Stimulated activated CD4-positive, alpha-beta T cell treated with anti-CD3 and anti-CD28 coated beads, Interleukin-4, amount 100 ng/mL, for 1 hour (primary cell): ENCODE measurements at regions not wholly inside any gene's neighbourhood (a gene's known extent, or its start where the extent isn't known, plus 50 kb on each side); places are given as distances from the start of the nearest gene placed in this dataset.
"Not testable (repeated sequence)": the region's sequence is repeated elsewhere in the genome, so short reads cannot be mapped to it uniquely, and the experiment has no call there.

ENCODE experiments used
- DNase-seq: peaks from one replicate; pipeline ENCODE4 v3.0.0-alpha.2; 2020

- DNase-seq: no peak
These were observed 118.5 kb upstream of the ZNF267 start for GRCh38 chr16:31754998-31755615.

- no peak for DNase-seq
These were observed 109.5 kb upstream of the ZNF267 start for GRCh38 chr16:31764103-31764502.

- DNase-seq: no peak
These were observed 106.3 kb upstream of the ZNF267 start for GRCh38 chr16:31767267-31767666.

- DNase-seq: no peak
These were observed 93.3 kb upstream of the ZNF267 start for GRCh38 chr16:31780342-31780741.

- no peak for DNase-seq
These were observed 88.5 kb upstream of the ZNF267 start for GRCh38 chr16:31785126-31785525.

GRCh38 chr16:31807086-31807485 is 66.5 kb upstream of the ZNF267 start:
- no peak for DNase-seq

GRCh38 chr16:31810863-31811262 is 62.7 kb upstream of the ZNF267 start:
- no peak for DNase-seq

- DNase-seq: not testable (repeated sequence)
These were observed 57.5 kb upstream of the ZNF267 start for GRCh38 chr16:31816141-31816540.

- no peak for DNase-seq
These were observed 54.2 kb upstream of the ZNF267 start for GRCh38 chr16:31819386-31819785.

GRCh38 chr16:31819948-31820347 is 53.7 kb upstream of the ZNF267 start:
- DNase-seq: no peak
